Ishikawa (cell line): ENCODE measurements at regions not wholly inside any gene's neighbourhood (a gene's known extent, or its start where the extent isn't known, plus 50 kb on each side); places are given as distances from the start of the nearest gene placed in this dataset.

ENCODE experiments used
- CEBPB ChIP-seq: IDR thresholded peaks from 2 replicates; pipeline ENCODE4 v1.6.1; 2012
- CREB1 ChIP-seq: IDR thresholded peaks from 2 replicates; pipeline ENCODE4 v1.6.1; 2012; ENCODE audit warnings: low read depth
- EGR1 ChIP-seq: IDR thresholded peaks from 2 replicates; pipeline ENCODE4 v1.6.1; 2012
- EP300 ChIP-seq: IDR thresholded peaks from 2 replicates; pipeline ENCODE4 v1.6.1; 2012; ENCODE audit warnings: borderline replicate concordance
- FOXM1 ChIP-seq: IDR thresholded peaks from 2 replicates; pipeline ENCODE4 v1.6.1; 2012; ENCODE audit warnings: low read depth, borderline replicate concordance
- MAX ChIP-seq: IDR thresholded peaks from 2 replicates; pipeline ENCODE4 v1.6.1; 2012
- NFIC ChIP-seq: IDR thresholded peaks from 2 replicates; pipeline ENCODE4 v1.6.1; 2012
- RAD21 ChIP-seq: IDR thresholded peaks from 2 replicates; pipeline ENCODE4 v1.6.1; 2012; ENCODE audit warnings: low read depth
- REST ChIP-seq: IDR thresholded peaks from 2 replicates; pipeline ENCODE4 v1.6.1; 2012; ENCODE audit warnings: low read depth, mild to moderate bottlenecking
- TAF1 ChIP-seq: IDR thresholded peaks from 2 replicates; pipeline ENCODE4 v1.6.1; 2012; ENCODE audit warnings: low read depth, mild to moderate bottlenecking
- TCF12 ChIP-seq: IDR thresholded peaks from 2 replicates; pipeline ENCODE4 v1.6.1; 2012; ENCODE audit warnings: low read depth
- TEAD4 ChIP-seq: IDR thresholded peaks from 2 replicates; pipeline ENCODE4 v1.6.1; 2012
- USF1 ChIP-seq: IDR thresholded peaks from 2 replicates; pipeline ENCODE4 v1.6.1; 2012
- YY1 ChIP-seq: IDR thresholded peaks from 2 replicates; pipeline ENCODE4 v1.6.1; 2012; ENCODE audit warnings: low read depth
- ZBTB7A ChIP-seq: IDR thresholded peaks from 2 replicates; pipeline ENCODE4 v1.6.1; 2012; ENCODE audit warnings: low read depth

- TF ChIP-seq MAX (no peak), RAD21 (no peak), TEAD4 (no peak), EP300 (no peak), CEBPB (no peak), USF1 (no peak)
Observed at GRCh38 chr3:170738766-170739165, 131.2 kb downstream of the RPL22L1 start.

- TF ChIP-seq CREB1, result no peak
- no peak for TF ChIP-seq EGR1
- TF ChIP-seq FOXM1, result no peak
- no peak for TF ChIP-seq CEBPB
- TF ChIP-seq TAF1, result no peak
- no peak for TF ChIP-seq ZBTB7A
- TF ChIP-seq TEAD4, result no peak
- TF ChIP-seq RAD21, result no peak
- TF ChIP-seq REST, result no peak
- TF ChIP-seq EP300, result no peak
- TF ChIP-seq YY1, result no peak
- TF ChIP-seq NFIC, result no peak
- TF ChIP-seq MAX, result no peak
- TF ChIP-seq USF1, result no peak
- no peak for TF ChIP-seq TCF12
Observed at GRCh38 chr3:170737498-170738162, 132.4 kb downstream of the RPL22L1 start.

GRCh38 chr3:170735821-170736220, 134.2 kb downstream of the RPL22L1 start:
- TF ChIP-seq TEAD4 (no peak), ZBTB7A (no peak), MAX (no peak), RAD21 (no peak), CREB1 (no peak), USF1 (no peak), YY1 (no peak), TCF12 (no peak), NFIC (no peak), REST (no peak), FOXM1 (no peak), TAF1 (no peak), CEBPB (no peak), EP300 (no peak), EGR1 (no peak)

GRCh38 chr3:170734735-170735065, 135.3 kb downstream of the RPL22L1 start:
- no peak for TF ChIP-seq RAD21
- TF ChIP-seq EGR1, result no peak
- TF ChIP-seq MAX, result no peak
- TF ChIP-seq NFIC, result no peak
- TF ChIP-seq USF1, result no peak
- no peak for TF ChIP-seq REST
- TF ChIP-seq CREB1, result no peak
- TF ChIP-seq CEBPB, result no peak
